T-cell (primary cell): ENCODE measurements at regions not wholly inside any gene's neighbourhood (a gene's known extent, or its start where the extent isn't known, plus 50 kb on each side); places are given as distances from the start of the nearest gene placed in this dataset.

Experiments
- ATAC-seq, 4 experiments: fragments of 200-7000 bp in 3 of 4; fragments of 150-1000 bp in 1 of 4; cut with Tn5 transposase; replicated peaks in 1 of 4; 1 replicate in 3 of 4; 2 replicates in 1 of 4; pipeline ENCODE4 v1.10.0; 2021; ENCODE audit warnings: moderate library complexity in 3 of 4, mild to moderate bottlenecking in 2 of 4, moderate number of reproducible peaks in 1 of 4
- CTCF ChIA-PET, 2 donors: fragments of 300-600 bp; sonication (Branson Sonifier 250); formaldehyde crosslinking; loops; one replicate each; lab custom pipeline; 2022; ENCODE audit warnings: antibody characterized with exemption in 2 of 2; lab: Charles Lee
- POLR2A ChIA-PET, 2 donors: fragments of 300-600 bp; sonication (Branson Sonifier 250); formaldehyde crosslinking; loops; one replicate each; lab custom pipeline; 2022; ENCODE audit warnings: antibody characterized with exemption in 2 of 2; lab: Charles Lee
- DNase-seq, 35 experiments: peaks; one replicate each; pipeline versions ENCODE4 v3.0.0 to v3.0.0-alpha.2; 2013 to 2023
- H3K27ac ChIP-seq: one replicate; pipeline ENCODE4 v1.5.1; 2013; ENCODE audit warnings: low read length
- H3K27me3 ChIP-seq, 2 experiments: replicated peaks in 1 of 2; 1 replicate in 1 of 2; 2 replicates in 1 of 2; pipeline versions ENCODE4 v1.6.1 to v1.7.0; 2013; ENCODE audit warnings: low read length in 1 of 2, mixed read lengths in 1 of 2; ENCODE audit not compliant: control insufficient read depth in 2 of 2, insufficient read depth in 2 of 2; ENCODE audit errors: extremely low read depth in 1 of 2
- H3K36me3 ChIP-seq, 2 donors: 1 replicate in 1 of 2; 2 replicates in 1 of 2; pipeline versions ENCODE4 v1.6.1 to v1.7.0; 2013; ENCODE audit warnings: low read length in 1 of 2; ENCODE audit not compliant: control insufficient read depth in 2 of 2, insufficient read depth in 1 of 2; ENCODE audit errors: extremely low read depth in 1 of 2
- H3K4me1 ChIP-seq, 2 experiments: 1 replicate in 1 of 2; 2 replicates in 1 of 2; pipeline versions ENCODE4 v1.6.1 to v1.7.0; 2013; ENCODE audit warnings: low read length in 2 of 2, mixed read lengths in 1 of 2; ENCODE audit not compliant: insufficient read depth in 2 of 2, control insufficient read depth in 1 of 2; ENCODE audit errors: extremely low read depth in 1 of 2
- H3K4me3 ChIP-seq, 2 donors: 1 replicate in 1 of 2; 2 replicates in 1 of 2; pipeline versions ENCODE4 v1.5.1 to v1.7.0; 2013; ENCODE audit warnings: mild to moderate bottlenecking in 2 of 2, low read length in 1 of 2, moderate library complexity in 1 of 2; ENCODE audit not compliant: control insufficient read depth in 1 of 2; ENCODE audit errors: extremely low read depth in 1 of 2
- H3K9me3 ChIP-seq: 2 replicates; pipeline ENCODE4 v1.7.0; 2013
- H3K27ac Mint-ChIP-seq, 2 donors: one replicate each; pipeline ENCODE4 v1.8.0; 2020 to 2021; ENCODE audit warnings: mild to moderate bottlenecking in 2 of 2, mixed read lengths in 2 of 2
- H3K27me3 Mint-ChIP-seq, 2 donors: one replicate each; pipeline ENCODE4 v1.8.0; 2021 to 2022; ENCODE audit warnings: mixed read lengths in 2 of 2
- H3K36me3 Mint-ChIP-seq: one replicate; pipeline ENCODE4 v1.8.0; 2021; ENCODE audit warnings: mixed read lengths
- H3K4me1 Mint-ChIP-seq, 3 donors: one replicate each; pipeline ENCODE4 v1.8.0; 2020 to 2022; ENCODE audit warnings: mixed read lengths in 3 of 3, mild to moderate bottlenecking in 1 of 3
- H3K4me3 Mint-ChIP-seq, 3 donors: one replicate each; pipeline ENCODE4 v1.8.0; 2020 to 2022; ENCODE audit warnings: mild to moderate bottlenecking in 3 of 3, mixed read lengths in 3 of 3, moderate library complexity in 3 of 3
- H3K9me3 Mint-ChIP-seq, 3 donors: one replicate each; pipeline ENCODE4 v1.8.0; 2020 to 2022; ENCODE audit warnings: mixed read lengths in 3 of 3
- WGBS: methylation state at CpG from one replicate; pipeline ENCODE4 v1.1.5; 2013; ENCODE audit warnings: missing lambda C conversion rate; ENCODE audit not compliant: insufficient coverage; 5-methylcytosine and 5-hydroxymethylcytosine counted together

- 67% methylated on average over 1 of the region's 4 CpGs for WGBS
- Histone ChIP-seq H3K9me3 (no peaks in the 10 kb centered on the region), H3K4me3 (no peak overlapping the region), H3K27me3 (no peaks in the 10 kb centered on the region), H3K36me3 (no peaks in the 10 kb centered on the region), H3K27ac (no peak overlapping the region), H3K4me1 (no peaks in the 10 kb centered on the region)
- no peaks in the 10 kb centered on the region for H3K27me3 Mint-ChIP-seq
- no peak overlapping the region for H3K27ac Mint-ChIP-seq
- no peaks in the 10 kb centered on the region for H3K4me1 Mint-ChIP-seq
- DNase-seq (no peak), ATAC-seq (no peak)
- POLR2A ChIA-PET: no interaction called here
- CTCF ChIA-PET: no interaction called here
- no peak overlapping the region for H3K4me3 Mint-ChIP-seq
- no peaks in the 10 kb centered on the region for H3K36me3 Mint-ChIP-seq
- peaks cover 0 to 17% (median 10%) of the 10 kb centered on the region in 3 donors for H3K9me3 Mint-ChIP-seq
Measured at GRCh38 chr3:25155652-25156471, 272.2 kb upstream of the RARB start.

GRCh38 chr3:25156626-25157025, 271.4 kb upstream of the RARB start:
- ChIA-PET CTCF (no interaction called here), POLR2A (no interaction called here)
- Histone ChIP-seq H3K36me3 (no peaks in the 10 kb centered on the region), H3K9me3 (no peaks in the 10 kb centered on the region), H3K4me1 (no peaks in the 10 kb centered on the region), H3K4me3 (no peak overlapping the region), H3K27ac (no peak overlapping the region), H3K27me3 (no peaks in the 10 kb centered on the region)
- Mint-ChIP-seq H3K27me3 (no peaks in the 10 kb centered on the region), H3K9me3 (peaks cover 0 to 21% (median 10%) of the 10 kb centered on the region in 3 donors), H3K27ac (no peak overlapping the region), H3K4me1 (no peaks in the 10 kb centered on the region), H3K4me3 (no peak overlapping the region), H3K36me3 (no peaks in the 10 kb centered on the region)
- no CpG with 5 or more reads among the region's 5 CpGs for WGBS
- no peak for ATAC-seq
- no peak for DNase-seq

DNA sequence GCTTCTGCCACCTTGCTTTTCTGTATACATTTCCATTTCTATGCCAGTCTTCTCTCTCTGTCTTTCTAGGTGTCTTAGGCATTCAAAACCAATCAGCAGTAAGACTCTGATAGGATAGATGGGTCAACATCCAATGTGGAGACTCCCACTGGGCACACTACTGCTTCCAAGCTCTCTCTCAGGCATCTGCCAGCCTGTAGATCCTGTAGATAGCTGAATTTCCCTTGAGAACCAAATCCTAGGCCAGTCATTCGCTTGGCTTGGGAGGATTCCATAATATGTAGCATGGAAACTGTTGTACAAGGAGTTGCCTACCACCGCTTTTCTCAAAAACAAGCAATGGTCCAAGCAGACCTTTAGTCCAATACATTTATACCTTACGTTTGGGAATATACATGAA, 262.8 kb upstream of the RARB start:
- no peaks in the 10 kb centered on the region for H3K36me3 ChIP-seq
- Mint-ChIP-seq H3K4me1 (no peaks in the 10 kb centered on the region), H3K27me3 (no peaks in the 10 kb centered on the region), H3K9me3 (peaks cover 8 to 14% (median 9%) of the 10 kb centered on the region in 3 donors), H3K36me3 (no peaks in the 10 kb centered on the region), H3K27ac (no peak overlapping the region), H3K4me3 (no peak overlapping the region)
- ATAC-seq: no peak
- no peak for DNase-seq
- CTCF ChIA-PET: no interaction called here
- WGBS: no CpG with 5 or more reads among the region's 3 CpGs
- no peak overlapping the region for H3K4me3 ChIP-seq
- H3K4me1 ChIP-seq: no peaks in the 10 kb centered on the region
- no peaks in the 10 kb centered on the region for H3K9me3 ChIP-seq
- H3K27me3 ChIP-seq: no peaks in the 10 kb centered on the region
- H3K27ac ChIP-seq: no peak overlapping the region
- POLR2A ChIA-PET: no interaction called here

GRCh38 chr3:25166016-25166415, 262.0 kb upstream of the RARB start:
- ATAC-seq: no peak
- DNase-seq: no peak
- Mint-ChIP-seq H3K27ac (no peak overlapping the region), H3K9me3 (peaks cover 8 to 14% (median 9%) of the 10 kb centered on the region in 3 donors), H3K4me3 (no peak overlapping the region), H3K27me3 (no peaks in the 10 kb centered on the region), H3K36me3 (no peaks in the 10 kb centered on the region), H3K4me1 (no peaks in the 10 kb centered on the region)
- no peak overlapping the region for H3K4me3 ChIP-seq
- H3K27ac ChIP-seq: no peak overlapping the region
- CTCF ChIA-PET: no interaction called here
- no peaks in the 10 kb centered on the region for H3K36me3 ChIP-seq
- no CpG with 5 or more reads among the region's 3 CpGs for WGBS
- H3K4me1 ChIP-seq: no peaks in the 10 kb centered on the region
- POLR2A ChIA-PET: no interaction called here
- H3K9me3 ChIP-seq: no peaks in the 10 kb centered on the region
- H3K27me3 ChIP-seq: no peaks in the 10 kb centered on the region

GRCh38 chr3:25169151-25169550, 258.9 kb upstream of the RARB start:
- H3K36me3 ChIP-seq: no peaks in the 10 kb centered on the region
- 100% methylated on average over 1 of the region's 3 CpGs for WGBS

DNA sequence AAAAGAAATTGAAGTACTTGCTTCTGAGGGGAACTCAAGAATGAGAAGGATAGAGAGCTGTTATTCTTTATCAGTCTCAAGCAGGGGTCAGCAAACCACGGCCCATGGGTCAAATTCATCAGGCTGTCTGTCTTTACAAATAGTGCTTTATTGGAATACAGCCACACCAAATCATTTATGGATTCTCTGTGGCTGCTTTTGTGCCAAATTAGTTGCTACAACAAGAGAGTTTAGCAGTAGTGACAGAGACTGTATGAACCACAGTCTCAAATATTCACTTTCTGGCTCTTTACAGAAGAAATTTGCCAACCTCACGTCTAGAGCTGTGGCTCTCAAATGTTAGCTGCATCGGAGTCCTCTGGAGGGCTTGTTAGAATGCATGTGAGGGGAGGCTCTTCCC, 258.0 kb upstream of the RARB start:
- DNase-seq (no peak), ATAC-seq (no peak)
- WGBS: 92% methylated on average over 2 of the region's 3 CpGs
- H3K4me1 Mint-ChIP-seq: no peaks in the 10 kb centered on the region
- no peaks in the 10 kb centered on the region for H3K36me3 Mint-ChIP-seq
- ChIA-PET CTCF (interaction anchor here in 1 of 2 donors (0.6 kb wide), 1 partner anchor 10 kb away, joined by 4 read pairs; no protein-coding TSS in a partner anchor), POLR2A (interaction anchor here in 1 of 2 donors (0.6 kb wide), 1 partner anchor 293 kb away, joined by 3 read pairs; no protein-coding TSS in a partner anchor)
- H3K9me3 Mint-ChIP-seq: peaks cover 6 to 10% (median 10%) of the 10 kb centered on the region in 3 donors
- no peak overlapping the region for H3K4me3 Mint-ChIP-seq
- no peak overlapping the region for H3K27ac Mint-ChIP-seq
- no peaks in the 10 kb centered on the region for H3K36me3 ChIP-seq
- H3K27ac ChIP-seq: no peak overlapping the region
- H3K9me3 ChIP-seq: no peaks in the 10 kb centered on the region
- H3K4me3 ChIP-seq: no peak overlapping the region
- H3K27me3 ChIP-seq: no peaks in the 10 kb centered on the region
- H3K4me1 ChIP-seq: no peaks in the 10 kb centered on the region
- H3K27me3 Mint-ChIP-seq: no peaks in the 10 kb centered on the region

More at GRCh38 chr3:25169151-25169550, 258.9 kb upstream of the RARB start:
- H3K4me3 ChIP-seq: no peak overlapping the region
- CTCF ChIA-PET: no interaction called here
- Mint-ChIP-seq H3K4me3 (no peak overlapping the region), H3K9me3 (peaks cover 6 to 10% (median 10%) of the 10 kb centered on the region in 3 donors), H3K27me3 (no peaks in the 10 kb centered on the region), H3K27ac (no peak overlapping the region), H3K4me1 (no peaks in the 10 kb centered on the region), H3K36me3 (no peaks in the 10 kb centered on the region)
- no peaks in the 10 kb centered on the region for H3K27me3 ChIP-seq
- H3K4me1 ChIP-seq: no peaks in the 10 kb centered on the region
- ATAC-seq (no peak), DNase-seq (no peak)
- POLR2A ChIA-PET: no interaction called here
- no peaks in the 10 kb centered on the region for H3K9me3 ChIP-seq
- no peak overlapping the region for H3K27ac ChIP-seq
